Endothelial cell of umbilical vein (primary cell): ENCODE measurements at regions not wholly inside any gene's neighbourhood (a gene's known extent, or its start where the extent isn't known, plus 50 kb on each side); places are given as distances from the start of the nearest gene placed in this dataset.
"Not testable (repeated sequence)": the region's sequence is repeated elsewhere in the genome, so short reads cannot be mapped to it uniquely, and the experiment has no call there.

Experiments
- CTCF ChIP-seq, 2 donors: IDR thresholded peaks; 1 replicate in 1 of 2; 2 replicates in 1 of 2; pipeline ENCODE4 v1.5.1; 2011; ENCODE audit warnings: low read length in 2 of 2, mild to moderate bottlenecking in 2 of 2, moderate library complexity in 2 of 2, control low read depth in 1 of 2, inconsistent platforms in 1 of 2, low read depth in 1 of 2; ENCODE audit not compliant: insufficient read depth in 1 of 2; ENCODE audit errors: extremely low read depth in 1 of 2
- EZH2 ChIP-seq: IDR thresholded peaks from 2 replicates; pipeline ENCODE4 v1.6.1; 2012; ENCODE audit warnings: borderline replicate concordance, low read depth, mild to moderate bottlenecking, moderate library complexity, low read length, inconsistent platforms; ENCODE audit not compliant: severe bottlenecking
- FOS ChIP-seq: IDR thresholded peaks from 2 replicates; pipeline ENCODE4 v1.6.1; 2011; ENCODE audit warnings: mild to moderate bottlenecking, low read length, moderate library complexity, borderline replicate concordance; ENCODE audit not compliant: insufficient read depth
- GATA2 ChIP-seq: IDR thresholded peaks from 2 replicates; pipeline ENCODE4 v1.7.0; 2011; ENCODE audit warnings: low read depth, mild to moderate bottlenecking, moderate library complexity, mixed read lengths, low read length; ENCODE audit not compliant: insufficient read length, insufficient read depth
- JUN ChIP-seq: IDR thresholded peaks from 2 replicates; pipeline ENCODE4 v1.6.1; 2011; ENCODE audit warnings: borderline replicate concordance, low read depth; ENCODE audit not compliant: insufficient read length, insufficient read depth
- MAX ChIP-seq: IDR thresholded peaks from 2 replicates; pipeline ENCODE4 v1.6.1; 2011; ENCODE audit not compliant: insufficient read depth, insufficient read length
- MYC ChIP-seq: IDR thresholded peaks from one replicate; pipeline ENCODE4 v1.6.1; 2011; ENCODE audit warnings: mild to moderate bottlenecking, low read depth, low read length
- POLR2A ChIP-seq: IDR thresholded peaks from 2 replicates; pipeline ENCODE4 v1.6.1; 2012; ENCODE audit warnings: low read depth, mild to moderate bottlenecking, control low read depth, low read length
- POLR2AphosphoS5 ChIP-seq: IDR thresholded peaks from 2 replicates; pipeline ENCODE4 v1.6.1; 2012; ENCODE audit warnings: low read depth, mild to moderate bottlenecking, control low read depth, low read length, moderate library complexity; ENCODE audit not compliant: insufficient read depth

- not testable (repeated sequence) for TF ChIP-seq EZH2; CTCF (IDR thresholded peaks at IDR 0.05; ENCODE audit: extremely low read depth in 1 of 2, insufficient read depth in 1 of 2, low read depth in 1 of 2, low read length in 2 of 2); MAX; POLR2A; MYC; JUN; GATA2; POLR2AphosphoS5; FOS
Measured at GRCh38 chr1:148245843-148246242, 93.8 kb upstream of the NBPF11 start.
